ENCODE measurements at regions not wholly inside any gene's neighbourhood (a gene's known extent, or its start where the extent isn't known, plus 50 kb on each side); places are given as distances from the start of the nearest gene placed in this dataset.

GRCh38 chr18:56185126-56185525 lies 453.3 kb downstream of the TXNL1 start:
- Histone ChIP-seq H2AFZ (ENCODE audit: low read length) (no peak overlapping the region), H3K36me3 (ENCODE audit: insufficient read depth, low read length) (no peaks in the 10 kb centered on the region), H3F3A (ENCODE audit: insufficient read depth, low read length) (no peaks in the 10 kb centered on the region), H3K9me3 (ENCODE audit: low read length) (no peaks in the 10 kb centered on the region), H3K9me2 (ENCODE audit: low read depth, low read length) (no peaks in the 10 kb centered on the region), H3K4me3 (ENCODE audit: low read depth, low read length, poor library complexity, severe bottlenecking) (no peak overlapping the region), H3K4me1 (ENCODE audit: insufficient read depth, low read length, severe bottlenecking) (no peaks in the 10 kb centered on the region), H3K9ac (ENCODE audit: low read length) (no peak overlapping the region), H4K20me1 (ENCODE audit: insufficient read depth, low read length) (no peaks in the 10 kb centered on the region), H3K4me2 (ENCODE audit: low read length) (no peak overlapping the region), H3K27ac (ENCODE audit: low read depth, low read length, poor library complexity, severe bottlenecking) (no peak overlapping the region), H3K27me3 (ENCODE audit: insufficient read depth, low read length) (no peaks in the 10 kb centered on the region), H3K79me2 (ENCODE audit: insufficient read depth, low read length) (no peaks in the 10 kb centered on the region)
- TF ChIP-seq EZH2 (IDR thresholded peaks at IDR 0.05; ENCODE audit: borderline replicate concordance, low read length) (no peak), CTCF (IDR thresholded peaks at IDR 0.05; ENCODE audit: low read length) (no peak)

GRCh38 chr18:56176751-56177150 lies 461.6 kb downstream of the TXNL1 start:
- Histone ChIP-seq H3K9me3 (ENCODE audit: low read length) (no peaks in the 10 kb centered on the region), H2AFZ (ENCODE audit: low read length) (no peak overlapping the region), H3K9me2 (ENCODE audit: low read depth, low read length) (no peaks in the 10 kb centered on the region), H3F3A (ENCODE audit: insufficient read depth, low read length) (no peaks in the 10 kb centered on the region), H4K20me1 (ENCODE audit: insufficient read depth, low read length) (no peaks in the 10 kb centered on the region), H3K27me3 (ENCODE audit: insufficient read depth, low read length) (no peaks in the 10 kb centered on the region), H3K79me2 (ENCODE audit: insufficient read depth, low read length) (no peaks in the 10 kb centered on the region), H3K4me2 (ENCODE audit: low read length) (no peak overlapping the region), H3K36me3 (ENCODE audit: insufficient read depth, low read length) (no peaks in the 10 kb centered on the region), H3K4me1 (ENCODE audit: insufficient read depth, low read length, severe bottlenecking) (no peaks in the 10 kb centered on the region), H3K27ac (ENCODE audit: low read depth, low read length, poor library complexity, severe bottlenecking) (no peak overlapping the region), H3K9ac (ENCODE audit: low read length) (no peak overlapping the region), H3K4me3 (ENCODE audit: low read depth, low read length, poor library complexity, severe bottlenecking) (no peak overlapping the region)
- no peak for TF ChIP-seq CTCF (IDR thresholded peaks at IDR 0.05; ENCODE audit: low read length)
- no peak for TF ChIP-seq EZH2 (IDR thresholded peaks at IDR 0.05; ENCODE audit: borderline replicate concordance, low read length)

- H3K27ac ChIP-seq (ENCODE audit: low read depth, low read length, poor library complexity, severe bottlenecking) = no peak overlapping the region
- TF ChIP-seq EZH2 (IDR thresholded peaks at IDR 0.05; ENCODE audit: borderline replicate concordance, low read length) = no peak
- no peak for TF ChIP-seq CTCF (IDR thresholded peaks at IDR 0.05; ENCODE audit: low read length)
- no peak overlapping the region for H3K4me3 ChIP-seq (ENCODE audit: low read depth, low read length, poor library complexity, severe bottlenecking)
- H3K36me3 ChIP-seq (ENCODE audit: insufficient read depth, low read length) = no peaks in the 10 kb centered on the region
- H3K9ac ChIP-seq (ENCODE audit: low read length) = no peak overlapping the region
- no peaks in the 10 kb centered on the region for H4K20me1 ChIP-seq (ENCODE audit: insufficient read depth, low read length)
- no peak overlapping the region for H2AFZ ChIP-seq (ENCODE audit: low read length)
- no peaks in the 10 kb centered on the region for H3K4me1 ChIP-seq (ENCODE audit: insufficient read depth, low read length, severe bottlenecking)
- no peaks in the 10 kb centered on the region for H3K9me3 ChIP-seq (ENCODE audit: low read length)
- no peaks in the 10 kb centered on the region for H3K79me2 ChIP-seq (ENCODE audit: insufficient read depth, low read length)
- H3K9me2 ChIP-seq (ENCODE audit: low read depth, low read length) = no peaks in the 10 kb centered on the region
- no peaks in the 10 kb centered on the region for H3F3A ChIP-seq (ENCODE audit: insufficient read depth, low read length)
- no peak overlapping the region for H3K4me2 ChIP-seq (ENCODE audit: low read length)
- H3K27me3 ChIP-seq (ENCODE audit: insufficient read depth, low read length) = no peaks in the 10 kb centered on the region
Observed at GRCh38 chr18:56175330-56176001, 462.9 kb downstream of the TXNL1 start.

Measured in OCI-LY1 (cell line).